ENCODE measurements at regions not wholly inside any gene's neighbourhood (a gene's known extent, or its start where the extent isn't known, plus 50 kb on each side); places are given as distances from the start of the nearest gene placed in this dataset.

DNA sequence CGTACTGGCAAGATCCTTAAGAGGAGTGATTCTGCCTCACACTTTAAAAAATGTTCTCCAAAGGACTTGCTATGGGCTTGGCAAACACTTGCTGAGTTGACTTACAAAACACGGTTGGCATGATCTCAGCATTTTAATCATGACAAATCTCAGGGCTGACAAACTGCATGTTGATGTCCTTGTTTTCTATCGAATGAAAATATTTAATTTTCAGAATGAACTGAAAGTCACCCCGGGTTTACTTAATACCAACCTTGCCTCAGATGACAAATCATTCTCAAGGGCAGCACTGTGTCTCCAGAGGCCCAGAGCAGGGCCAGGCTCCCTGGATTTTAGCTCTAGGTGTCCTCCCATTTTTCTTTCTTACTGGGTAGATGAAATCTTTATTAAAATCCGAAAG, 229.1 kb upstream of the ZFHX3 start:
- TF ChIP-seq, protein P1, sequence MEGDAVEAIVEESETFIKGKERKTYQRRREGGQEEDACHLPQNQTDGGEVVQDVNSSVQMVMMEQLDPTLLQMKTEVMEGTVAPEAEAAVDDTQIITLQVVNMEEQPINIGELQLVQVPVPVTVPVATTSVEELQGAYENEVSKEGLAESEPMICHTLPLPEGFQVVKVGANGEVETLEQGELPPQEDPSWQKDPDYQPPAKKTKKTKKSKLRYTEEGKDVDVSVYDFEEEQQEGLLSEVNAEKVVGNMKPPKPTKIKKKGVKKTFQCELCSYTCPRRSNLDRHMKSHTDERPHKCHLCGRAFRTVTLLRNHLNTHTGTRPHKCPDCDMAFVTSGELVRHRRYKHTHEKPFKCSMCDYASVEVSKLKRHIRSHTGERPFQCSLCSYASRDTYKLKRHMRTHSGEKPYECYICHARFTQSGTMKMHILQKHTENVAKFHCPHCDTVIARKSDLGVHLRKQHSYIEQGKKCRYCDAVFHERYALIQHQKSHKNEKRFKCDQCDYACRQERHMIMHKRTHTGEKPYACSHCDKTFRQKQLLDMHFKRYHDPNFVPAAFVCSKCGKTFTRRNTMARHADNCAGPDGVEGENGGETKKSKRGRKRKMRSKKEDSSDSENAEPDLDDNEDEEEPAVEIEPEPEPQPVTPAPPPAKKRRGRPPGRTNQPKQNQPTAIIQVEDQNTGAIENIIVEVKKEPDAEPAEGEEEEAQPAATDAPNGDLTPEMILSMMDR (IDR thresholded peaks at IDR 0.05): no peak
- intact Hi-C loops (cut with DNase I, micrococcal nuclease): no loop called here
- ATAC-seq: no peak

DNA sequence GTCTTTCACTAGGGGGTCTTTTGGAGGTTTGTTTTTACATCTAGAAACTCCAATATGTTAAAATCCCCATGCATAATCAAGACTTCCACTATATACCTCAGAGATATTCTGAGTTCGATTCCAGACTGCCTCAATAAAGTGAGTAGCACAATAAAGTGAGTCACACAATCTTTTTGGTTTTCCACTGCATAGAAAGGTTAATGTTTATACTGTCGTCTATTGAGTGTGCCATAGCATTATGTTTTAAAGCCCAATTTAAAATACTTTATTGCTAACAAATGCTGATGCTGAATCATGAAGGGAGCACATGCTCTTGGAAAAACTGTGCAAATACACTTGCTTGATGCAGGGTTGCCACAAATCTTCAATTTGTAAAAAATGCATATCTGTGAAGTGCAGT, 227.5 kb upstream of the ZFHX3 start:
- TF ChIP-seq, protein P1 (IDR thresholded peaks at IDR 0.05): no peak
- intact Hi-C loops (cut with DNase I, micrococcal nuclease): no loop called here
- H3K36me3 ChIP-seq (ENCODE audit: low read depth): no peaks in the 10 kb centered on the region
- no peaks in the 10 kb centered on the region for H3K4me1 ChIP-seq (ENCODE audit: low read depth)
- DNase-seq (peak in 1 of 3 donors; percentile 7), ATAC-seq (peak; percentile 95)
- no peak overlapping the region for H3K4me3 ChIP-seq
- no peaks in the 10 kb centered on the region for H3K9me3 ChIP-seq

More for the DNA sequence above, 229.1 kb upstream of the ZFHX3 start:
- DNase-seq: no peak
- Histone ChIP-seq H3K4me1 (ENCODE audit: low read depth) (no peaks in the 10 kb centered on the region), H3K4me3 (no peak overlapping the region), H3K9me3 (no peaks in the 10 kb centered on the region), H3K36me3 (ENCODE audit: low read depth) (no peaks in the 10 kb centered on the region)

DNA sequence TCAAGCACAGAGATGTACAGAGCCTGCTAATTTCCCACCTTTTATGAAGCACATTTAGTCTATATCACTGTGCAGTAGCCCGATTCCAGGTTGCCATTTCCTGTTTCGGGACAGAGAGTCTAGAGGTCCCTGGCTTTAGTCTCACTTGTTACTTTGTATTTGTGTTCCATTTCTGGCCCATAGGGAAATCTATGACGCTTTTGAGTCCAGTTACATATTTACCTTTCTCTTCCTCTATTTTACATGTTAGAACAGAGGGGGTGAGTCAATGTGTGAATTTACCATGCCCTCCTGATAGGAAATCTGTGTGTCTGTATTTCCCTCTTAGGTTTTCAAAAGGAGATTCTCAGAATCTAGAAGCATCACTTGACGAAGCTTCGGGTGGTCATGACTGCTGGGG, 227.1 kb upstream of the ZFHX3 start:
- Histone ChIP-seq H3K9me3 (no peaks in the 10 kb centered on the region), H3K4me3 (no peak overlapping the region), H3K4me1 (ENCODE audit: low read depth) (no peaks in the 10 kb centered on the region), H3K36me3 (ENCODE audit: low read depth) (no peaks in the 10 kb centered on the region)
- intact Hi-C loops (cut with DNase I, micrococcal nuclease): no loop called here
- peak; percentile 79 for ATAC-seq
- no peak for DNase-seq
- TF ChIP-seq, protein P1 (IDR thresholded peaks at IDR 0.05): no peak

DNA sequence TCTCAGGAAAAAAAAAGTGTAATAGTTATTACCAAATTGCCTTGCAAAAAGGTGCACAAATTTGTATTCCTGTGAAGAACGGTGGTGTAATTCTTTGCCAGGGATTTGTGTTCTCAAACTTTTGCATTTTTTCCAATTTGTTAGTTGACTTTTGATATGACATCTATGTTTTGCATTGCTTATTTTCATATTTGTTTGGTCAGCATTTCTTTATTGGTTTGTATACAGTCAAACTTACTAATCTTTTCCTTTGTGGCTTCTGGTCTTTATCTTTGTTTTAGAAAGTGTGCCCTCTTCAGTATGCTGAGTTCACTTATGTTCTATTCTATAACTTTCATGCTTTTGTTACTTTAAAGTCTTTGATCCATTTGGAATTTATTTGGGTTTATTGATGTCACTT, 226.2 kb upstream of the ZFHX3 start:
- H3K36me3 ChIP-seq (ENCODE audit: low read depth): no peaks in the 10 kb centered on the region
- no peak for DNase-seq
- H3K4me3 ChIP-seq: no peak overlapping the region
- H3K9me3 ChIP-seq: no peaks in the 10 kb centered on the region
- H3K4me1 ChIP-seq (ENCODE audit: low read depth): no peaks in the 10 kb centered on the region
- ATAC-seq: no peak
- TF ChIP-seq, protein P1 (IDR thresholded peaks at IDR 0.05): no peak
- intact Hi-C loops (cut with DNase I, micrococcal nuclease): no loop called here

DNA sequence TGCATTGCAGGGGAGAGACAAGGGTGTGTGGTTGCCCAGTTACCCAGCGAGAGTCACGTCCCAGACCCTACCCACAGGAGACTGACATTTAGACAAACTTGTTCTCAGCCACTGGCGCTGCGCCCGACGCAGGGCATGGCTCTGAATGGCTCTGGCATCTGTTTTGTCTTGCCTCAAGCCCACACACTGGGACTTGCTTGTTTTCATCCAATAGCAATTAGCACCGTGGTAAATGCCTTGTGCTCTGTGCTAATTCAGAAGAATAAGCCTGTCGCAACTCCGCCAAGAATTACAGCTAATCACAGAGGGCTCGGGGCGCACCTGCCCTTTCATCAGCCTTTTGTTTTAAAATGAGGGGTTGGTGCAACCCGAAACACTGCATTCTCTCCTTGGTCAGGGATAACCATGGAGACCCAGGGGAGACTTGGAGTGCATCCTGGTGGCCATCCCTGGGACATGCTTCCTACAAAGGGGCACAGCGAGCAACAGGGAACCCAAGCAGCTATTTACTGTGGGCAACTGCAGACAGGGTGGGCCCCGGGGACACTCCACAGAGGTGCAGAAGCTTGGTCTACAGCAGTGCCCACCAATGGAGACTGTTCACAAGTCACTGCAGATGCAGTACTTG, 220.6 kb upstream of the ZFHX3 start:
- Histone ChIP-seq H3K36me3 (ENCODE audit: low read depth) (no peaks in the 10 kb centered on the region), H3K4me3 (no peak overlapping the region), H3K9me3 (no peaks in the 10 kb centered on the region), H3K4me1 (ENCODE audit: low read depth) (no peaks in the 10 kb centered on the region)
- ATAC-seq (peak; percentile 22), DNase-seq (no peak)
- intact Hi-C loops (cut with DNase I, micrococcal nuclease): no loop called here
- TF ChIP-seq, protein P1 (IDR thresholded peaks at IDR 0.05): no peak

DNA sequence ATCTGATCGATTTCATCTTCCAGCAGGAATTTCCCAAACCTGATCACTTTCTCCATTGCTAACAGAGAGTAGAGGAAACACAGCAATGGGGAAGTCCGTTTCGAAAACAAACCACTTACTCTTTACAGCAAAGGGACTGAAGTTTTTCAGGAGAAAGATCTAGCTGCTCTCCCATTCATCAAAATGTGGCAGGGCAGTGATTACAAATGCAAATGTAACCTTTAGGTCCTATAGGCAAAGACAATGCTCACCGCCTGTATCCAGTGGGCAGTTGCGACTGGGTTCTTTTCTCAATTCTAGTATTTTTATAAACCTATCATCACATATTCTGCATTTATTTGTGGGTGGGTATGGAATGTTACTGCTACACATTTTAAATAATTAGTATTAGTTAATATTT, 218.0 kb upstream of the ZFHX3 start:
- Histone ChIP-seq H3K36me3 (ENCODE audit: low read depth) (no peaks in the 10 kb centered on the region), H3K9me3 (peaks cover 3% of the 10 kb centered on the region), H3K4me1 (ENCODE audit: low read depth) (no peaks in the 10 kb centered on the region), H3K4me3 (no peak overlapping the region)
- TF ChIP-seq, protein P1 (IDR thresholded peaks at IDR 0.05): no peak
- DNase-seq (no peak), ATAC-seq (no peak)
- intact Hi-C loops (cut with DNase I, micrococcal nuclease): no loop called here
